ENCODE measurements at regions not wholly inside any gene's neighbourhood (a gene's known extent, or its start where the extent isn't known, plus 50 kb on each side); places are given as distances from the start of the nearest gene placed in this dataset.

- no peak overlapping the region for H3K27ac ChIP-seq (ENCODE audit: low read depth in 1 of 2, low read length in 2 of 2)
- H3K9ac ChIP-seq (ENCODE audit: low read depth in 1 of 2, low read length in 2 of 2), result no peak overlapping the region
- DNase-seq (ENCODE audit: low spot score), result no peak
- no peaks in the 10 kb centered on the region for H3K9me3 ChIP-seq (ENCODE audit: control insufficient read depth in 4 of 4, low read length in 3 of 4)
- TF ChIP-seq ZBTB33 (IDR thresholded peaks at IDR 0.05) (no peak), REST (IDR thresholded peaks at IDR 0.05) (no peak), RXRA (IDR thresholded peaks at IDR 0.05) (no peak), ATF3 (IDR thresholded peaks at IDR 0.05) (no peak), HNF4G (IDR thresholded peaks at IDR 0.05) (no peak), JUND (IDR thresholded peaks at IDR 0.05) (no peak), FOXA2 (IDR thresholded peaks at IDR 0.05) (no peak), TAF1 (conservative IDR thresholded peaks at IDR 0.05) (no peak), GABPA (IDR thresholded peaks at IDR 0.05 in 1 of 2, conservative IDR thresholded peaks at IDR 0.05 in 1 of 2) (no peak), SP1 (IDR thresholded peaks at IDR 0.05) (no peak)
- H3K4me1 ChIP-seq (ENCODE audit: control insufficient read depth in 4 of 4, insufficient read depth in 4 of 4, low read length in 3 of 4), result no peaks in the 10 kb centered on the region
- no peak overlapping the region for H3K4me3 ChIP-seq (ENCODE audit: low read depth in 1 of 3, low read length in 3 of 3)
- H3K36me3 ChIP-seq (ENCODE audit: control insufficient read depth in 4 of 4, insufficient read depth in 3 of 4, low read depth in 1 of 4, low read length in 3 of 4), result no peaks in the 10 kb centered on the region
- H3K27me3 ChIP-seq (ENCODE audit: control insufficient read depth in 4 of 4, insufficient read depth in 4 of 4, low read length in 3 of 4), result no peaks in the 10 kb centered on the region
- 92% methylated on average over 7 of the region's 7 CpGs for WGBS
Observed at GRCh38 chr7:69109879-69110278, 488.4 kb upstream of the AUTS2 start.

- no peak for DNase-seq (ENCODE audit: low spot score)
- no peaks in the 10 kb centered on the region for H3K9me3 ChIP-seq (ENCODE audit: control insufficient read depth in 4 of 4, low read length in 3 of 4)
- no peak overlapping the region for H3K27ac ChIP-seq (ENCODE audit: low read depth in 1 of 2, low read length in 2 of 2)
- H3K36me3 ChIP-seq (ENCODE audit: control insufficient read depth in 4 of 4, insufficient read depth in 3 of 4, low read depth in 1 of 4, low read length in 3 of 4), result no peaks in the 10 kb centered on the region
- no peaks in the 10 kb centered on the region for H3K4me1 ChIP-seq (ENCODE audit: control insufficient read depth in 4 of 4, insufficient read depth in 4 of 4, low read length in 3 of 4)
- H3K9ac ChIP-seq (ENCODE audit: low read depth in 1 of 2, low read length in 2 of 2), result no peak overlapping the region
- TF ChIP-seq ZBTB33 (IDR thresholded peaks at IDR 0.05) (no peak), CTCF (IDR thresholded peaks at IDR 0.05; ENCODE audit: low read depth, low read length, missing input control) (no peak), HNF4G (IDR thresholded peaks at IDR 0.05) (no peak), MAX (IDR thresholded peaks at IDR 0.05) (no peak), NR2F2 (IDR thresholded peaks at IDR 0.05) (no peak), ATF3 (IDR thresholded peaks at IDR 0.05) (no peak), JUND (IDR thresholded peaks at IDR 0.05) (no peak), EGR1 (IDR thresholded peaks at IDR 0.05; ENCODE audit: low read depth in 2 of 2) (no peak), YY1 (IDR thresholded peaks at IDR 0.05) (no peak), GABPA (IDR thresholded peaks at IDR 0.05 in 1 of 2, conservative IDR thresholded peaks at IDR 0.05 in 1 of 2) (no peak)
- H3K27me3 ChIP-seq (ENCODE audit: control insufficient read depth in 4 of 4, insufficient read depth in 4 of 4, low read length in 3 of 4), result no peaks in the 10 kb centered on the region
- H3K4me3 ChIP-seq (ENCODE audit: low read depth in 1 of 3, low read length in 3 of 3), result no peak overlapping the region
- 75% methylated on average over 10 of the region's 10 CpGs for WGBS
Observed at GRCh38 chr7:69110450-69111050, 487.7 kb upstream of the AUTS2 start.
